ENCODE measurements at regions not wholly inside any gene's neighbourhood (a gene's known extent, or its start where the extent isn't known, plus 50 kb on each side); places are given as distances from the start of the nearest gene placed in this dataset.

- 100% methylated on average over 1 of the region's 1 CpG; no CpG with 5 or more reads in 1 of the 2 experiments for WGBS, 2 experiments (ENCODE audit: insufficient coverage in 1 of 2, insufficient read length in 1 of 2)
Measured at GRCh38 chr12:77429426-77429825, 364.1 kb upstream of the E2F7 start.

DNA sequence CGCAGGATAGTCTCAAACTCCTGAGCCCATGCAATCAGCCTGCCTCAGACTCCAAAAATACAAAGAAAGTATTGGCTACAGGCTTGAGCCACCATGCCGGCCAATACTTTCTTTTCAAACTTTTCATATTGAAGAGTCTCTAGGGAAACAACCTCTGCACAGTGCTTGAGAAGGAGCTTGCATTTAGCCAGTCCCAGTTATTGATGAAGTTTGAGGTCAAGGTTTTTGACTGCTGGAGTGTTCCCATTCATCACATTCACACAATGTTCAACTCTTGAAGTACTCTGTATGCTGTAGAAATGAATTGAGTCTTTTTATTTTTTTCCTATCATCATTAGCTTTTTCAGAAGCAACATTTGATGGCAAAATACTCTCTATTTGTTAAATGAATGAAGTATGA lies 355.8 kb upstream of the E2F7 start:
- no peak for DNase-seq
- Histone ChIP-seq H3K36me3 (ENCODE audit: control insufficient read depth, insufficient read depth, low read length) (no peaks in the 10 kb centered on the region), H3K9me3 (ENCODE audit: control insufficient read depth, low read length) (no peaks in the 10 kb centered on the region), H3K27ac (ENCODE audit: low read depth, low read length) (no peak overlapping the region), H3K4me3 (ENCODE audit: low read length) (no peak overlapping the region), H3K9ac (ENCODE audit: extremely low read depth, low read length, poor library complexity, severe bottlenecking) (no peak overlapping the region), H3K4me1 (ENCODE audit: control insufficient read depth, insufficient read depth, low read length) (no peaks in the 10 kb centered on the region), H3K27me3 (ENCODE audit: control insufficient read depth, insufficient read depth, low read length, poor library complexity, severe bottlenecking) (no peaks in the 10 kb centered on the region)
- Mint-ChIP-seq H3K4me1 (no peaks in the 10 kb centered on the region), H3K36me3 (ENCODE audit: low read depth) (no peaks in the 10 kb centered on the region), H3K27me3 (ENCODE audit: insufficient read depth) (no peaks in the 10 kb centered on the region), H3K9me3 (peaks cover 5% of the 10 kb centered on the region), H3K27ac (no peak overlapping the region), H3K4me3 (no peak overlapping the region)
- 94% methylated on average over 2 of the region's 2 CpGs; no CpG with 5 or more reads in 1 of the 2 experiments for WGBS, 2 experiments (ENCODE audit: insufficient coverage in 1 of 2, insufficient read length in 1 of 2)
- TF ChIP-seq, protein P1, sequence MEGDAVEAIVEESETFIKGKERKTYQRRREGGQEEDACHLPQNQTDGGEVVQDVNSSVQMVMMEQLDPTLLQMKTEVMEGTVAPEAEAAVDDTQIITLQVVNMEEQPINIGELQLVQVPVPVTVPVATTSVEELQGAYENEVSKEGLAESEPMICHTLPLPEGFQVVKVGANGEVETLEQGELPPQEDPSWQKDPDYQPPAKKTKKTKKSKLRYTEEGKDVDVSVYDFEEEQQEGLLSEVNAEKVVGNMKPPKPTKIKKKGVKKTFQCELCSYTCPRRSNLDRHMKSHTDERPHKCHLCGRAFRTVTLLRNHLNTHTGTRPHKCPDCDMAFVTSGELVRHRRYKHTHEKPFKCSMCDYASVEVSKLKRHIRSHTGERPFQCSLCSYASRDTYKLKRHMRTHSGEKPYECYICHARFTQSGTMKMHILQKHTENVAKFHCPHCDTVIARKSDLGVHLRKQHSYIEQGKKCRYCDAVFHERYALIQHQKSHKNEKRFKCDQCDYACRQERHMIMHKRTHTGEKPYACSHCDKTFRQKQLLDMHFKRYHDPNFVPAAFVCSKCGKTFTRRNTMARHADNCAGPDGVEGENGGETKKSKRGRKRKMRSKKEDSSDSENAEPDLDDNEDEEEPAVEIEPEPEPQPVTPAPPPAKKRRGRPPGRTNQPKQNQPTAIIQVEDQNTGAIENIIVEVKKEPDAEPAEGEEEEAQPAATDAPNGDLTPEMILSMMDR (conservative IDR thresholded peaks at IDR 0.05), result no peak

More at GRCh38 chr12:77429426-77429825, 364.1 kb upstream of the E2F7 start:
- Mint-ChIP-seq H3K9me3 (peaks cover 2% of the 10 kb centered on the region), H3K4me1 (no peaks in the 10 kb centered on the region), H3K27ac (no peak overlapping the region), H3K4me3 (no peak overlapping the region), H3K36me3 (ENCODE audit: low read depth) (no peaks in the 10 kb centered on the region), H3K27me3 (ENCODE audit: insufficient read depth) (no peaks in the 10 kb centered on the region)
- no peak for DNase-seq
- H3K9me3 ChIP-seq (ENCODE audit: control insufficient read depth, low read length), result no peaks in the 10 kb centered on the region
- H3K27me3 ChIP-seq (ENCODE audit: control insufficient read depth, insufficient read depth, low read length, poor library complexity, severe bottlenecking), result no peaks in the 10 kb centered on the region
- TF ChIP-seq, protein P1 (conservative IDR thresholded peaks at IDR 0.05), result no peak
- H3K4me3 ChIP-seq (ENCODE audit: low read length), result no peak overlapping the region
- no peak overlapping the region for H3K9ac ChIP-seq (ENCODE audit: extremely low read depth, low read length, poor library complexity, severe bottlenecking)
- H3K4me1 ChIP-seq (ENCODE audit: control insufficient read depth, insufficient read depth, low read length), result no peaks in the 10 kb centered on the region
- H3K36me3 ChIP-seq (ENCODE audit: control insufficient read depth, insufficient read depth, low read length), result no peaks in the 10 kb centered on the region
- no peak overlapping the region for H3K27ac ChIP-seq (ENCODE audit: low read depth, low read length)

DNA sequence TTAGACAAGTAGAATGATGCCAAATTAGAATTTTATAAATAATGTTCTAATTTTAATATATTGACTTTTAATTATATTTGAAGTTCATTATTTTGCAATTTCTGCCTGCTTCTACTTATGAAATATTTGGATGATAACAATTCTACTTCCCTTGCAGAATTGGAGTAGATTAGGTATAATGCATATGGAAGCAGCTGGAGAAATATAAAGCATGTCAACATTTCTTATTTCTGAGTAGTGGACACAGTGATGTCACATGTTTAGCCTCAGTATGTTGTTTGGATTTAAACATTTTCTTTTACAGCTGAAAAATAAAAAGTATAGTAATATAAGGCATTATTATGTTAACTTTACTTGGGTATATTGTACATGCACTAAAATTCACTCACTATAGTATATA lies 344.2 kb upstream of the E2F7 start:
- Histone ChIP-seq H3K4me1 (ENCODE audit: control insufficient read depth, insufficient read depth, low read length) (no peaks in the 10 kb centered on the region), H3K9ac (ENCODE audit: extremely low read depth, low read length, poor library complexity, severe bottlenecking) (no peak overlapping the region), H3K27ac (ENCODE audit: low read depth, low read length) (no peak overlapping the region), H3K36me3 (ENCODE audit: control insufficient read depth, insufficient read depth, low read length) (no peaks in the 10 kb centered on the region), H3K4me3 (ENCODE audit: low read length) (no peak overlapping the region), H3K27me3 (ENCODE audit: control insufficient read depth, insufficient read depth, low read length, poor library complexity, severe bottlenecking) (no peaks in the 10 kb centered on the region), H3K9me3 (ENCODE audit: control insufficient read depth, low read length) (no peaks in the 10 kb centered on the region)
- TF ChIP-seq, protein P1 (conservative IDR thresholded peaks at IDR 0.05), result no peak
- H3K27ac Mint-ChIP-seq, result no peak overlapping the region
- H3K27me3 Mint-ChIP-seq (ENCODE audit: insufficient read depth), result no peaks in the 10 kb centered on the region
- DNase-seq, result no peak
- no peaks in the 10 kb centered on the region for H3K9me3 Mint-ChIP-seq
- no peaks in the 10 kb centered on the region for H3K4me1 Mint-ChIP-seq
- H3K36me3 Mint-ChIP-seq (ENCODE audit: low read depth), result no peaks in the 10 kb centered on the region
- H3K4me3 Mint-ChIP-seq, result no peak overlapping the region
